ENCODE measurements at regions not wholly inside any gene's neighbourhood (a gene's known extent, or its start where the extent isn't known, plus 50 kb on each side); places are given as distances from the start of the nearest gene placed in this dataset.

- H3K9ac ChIP-seq (ENCODE audit: insufficient read length), result no peak overlapping the region
- no peak overlapping the region for H3K27ac ChIP-seq
- no peaks in the 10 kb centered on the region for H3K9me3 ChIP-seq (ENCODE audit: low read depth, low read length)
- DNase-seq (ENCODE audit: low read depth, low spot score), result no peak
- H3K36me3 ChIP-seq (ENCODE audit: insufficient read depth, low read length), result no peaks in the 10 kb centered on the region
- H3K4me3 ChIP-seq, result no peak overlapping the region
- TF ChIP-seq FOXP2 (optimal IDR thresholded peaks at IDR 0.05; ENCODE audit: control extremely low read depth, extremely low read length, insufficient read depth), result no peak
- TF ChIP-seq EZH2 (IDR thresholded peaks at IDR 0.05), result no peak
- TF ChIP-seq POLR2AphosphoS5 (IDR thresholded peaks at IDR 0.05; ENCODE audit: borderline replicate concordance, low read depth, low read length), result no peak
Observed at GRCh38 chr22:49328630-49329405, 498.9 kb downstream of the BRD1 start.

- Histone ChIP-seq H3K36me3 (ENCODE audit: insufficient read depth, low read length) (no peaks in the 10 kb centered on the region), H3K4me3 (no peak overlapping the region), H3K9me3 (ENCODE audit: low read depth, low read length) (no peaks in the 10 kb centered on the region), H3K9ac (ENCODE audit: insufficient read length) (no peak overlapping the region), H3K27ac (no peak overlapping the region)
- TF ChIP-seq POLR2AphosphoS5 (IDR thresholded peaks at IDR 0.05; ENCODE audit: borderline replicate concordance, low read depth, low read length), result no peak
- TF ChIP-seq FOXP2 (optimal IDR thresholded peaks at IDR 0.05; ENCODE audit: control extremely low read depth, extremely low read length, insufficient read depth), result no peak
- no peak for TF ChIP-seq EZH2 (IDR thresholded peaks at IDR 0.05)
- no peak for DNase-seq (ENCODE audit: low read depth, low spot score)
Observed at GRCh38 chr22:49328118-49328475, 499.6 kb downstream of the BRD1 start.

DNA sequence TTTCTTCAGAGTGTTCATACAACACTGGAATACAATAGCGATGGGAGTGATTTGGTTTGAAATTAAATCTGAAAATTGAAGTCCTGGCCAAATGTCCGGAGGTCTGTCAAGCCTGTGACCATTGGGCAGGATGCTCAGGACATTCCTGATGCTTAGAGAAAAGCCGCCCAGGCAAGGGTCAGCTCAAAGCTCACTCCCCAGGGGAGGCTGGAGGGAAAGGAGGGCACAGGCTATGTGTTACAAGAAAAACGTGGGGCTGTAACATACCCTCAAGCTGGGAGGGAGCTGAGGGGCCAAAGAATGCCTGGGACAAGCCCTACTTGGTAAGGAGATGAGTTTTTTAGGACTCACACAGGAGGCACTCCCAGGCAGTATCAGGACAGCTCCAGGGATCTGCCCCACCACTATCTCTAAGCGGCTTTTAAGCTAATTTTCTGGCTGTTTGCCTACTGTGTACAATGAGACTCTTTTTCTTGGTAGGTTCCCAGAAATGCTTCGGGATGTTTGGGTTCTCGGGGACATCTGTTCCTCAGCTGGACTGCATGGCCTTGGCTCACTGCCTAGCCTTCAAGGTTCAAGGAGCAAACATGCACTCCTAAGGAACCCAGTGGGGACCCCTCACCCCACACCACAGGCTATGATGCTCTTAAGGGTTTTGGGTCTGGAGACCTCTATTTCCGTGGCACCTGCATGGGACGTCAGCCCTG lies 500.1 kb downstream of the BRD1 start:
- Histone ChIP-seq H3K9ac (ENCODE audit: insufficient read length) (no peak overlapping the region), H3K4me3 (no peak overlapping the region), H3K27ac (no peak overlapping the region), H3K9me3 (ENCODE audit: low read depth, low read length) (no peaks in the 10 kb centered on the region), H3K36me3 (ENCODE audit: insufficient read depth, low read length) (no peaks in the 10 kb centered on the region)
- DNase-seq (ENCODE audit: low read depth, low spot score), result no peak
- no peak for TF ChIP-seq POLR2AphosphoS5 (IDR thresholded peaks at IDR 0.05; ENCODE audit: borderline replicate concordance, low read depth, low read length)
- TF ChIP-seq FOXP2 (optimal IDR thresholded peaks at IDR 0.05; ENCODE audit: control extremely low read depth, extremely low read length, insufficient read depth), result no peak

GRCh38 chr22:49326558-49326957 lies 501.1 kb downstream of the BRD1 start:
- H3K9ac ChIP-seq (ENCODE audit: insufficient read length), result no peak overlapping the region
- no peaks in the 10 kb centered on the region for H3K36me3 ChIP-seq (ENCODE audit: insufficient read depth, low read length)
- no peak overlapping the region for H3K4me3 ChIP-seq
- H3K9me3 ChIP-seq (ENCODE audit: low read depth, low read length), result no peaks in the 10 kb centered on the region
- DNase-seq (ENCODE audit: low read depth, low spot score), result no peak
- no peak overlapping the region for H3K27ac ChIP-seq
- TF ChIP-seq FOXP2 (optimal IDR thresholded peaks at IDR 0.05; ENCODE audit: control extremely low read depth, extremely low read length, insufficient read depth) (no peak), POLR2AphosphoS5 (IDR thresholded peaks at IDR 0.05; ENCODE audit: borderline replicate concordance, low read depth, low read length) (no peak), EZH2 (IDR thresholded peaks at IDR 0.05) (no peak)

DNA sequence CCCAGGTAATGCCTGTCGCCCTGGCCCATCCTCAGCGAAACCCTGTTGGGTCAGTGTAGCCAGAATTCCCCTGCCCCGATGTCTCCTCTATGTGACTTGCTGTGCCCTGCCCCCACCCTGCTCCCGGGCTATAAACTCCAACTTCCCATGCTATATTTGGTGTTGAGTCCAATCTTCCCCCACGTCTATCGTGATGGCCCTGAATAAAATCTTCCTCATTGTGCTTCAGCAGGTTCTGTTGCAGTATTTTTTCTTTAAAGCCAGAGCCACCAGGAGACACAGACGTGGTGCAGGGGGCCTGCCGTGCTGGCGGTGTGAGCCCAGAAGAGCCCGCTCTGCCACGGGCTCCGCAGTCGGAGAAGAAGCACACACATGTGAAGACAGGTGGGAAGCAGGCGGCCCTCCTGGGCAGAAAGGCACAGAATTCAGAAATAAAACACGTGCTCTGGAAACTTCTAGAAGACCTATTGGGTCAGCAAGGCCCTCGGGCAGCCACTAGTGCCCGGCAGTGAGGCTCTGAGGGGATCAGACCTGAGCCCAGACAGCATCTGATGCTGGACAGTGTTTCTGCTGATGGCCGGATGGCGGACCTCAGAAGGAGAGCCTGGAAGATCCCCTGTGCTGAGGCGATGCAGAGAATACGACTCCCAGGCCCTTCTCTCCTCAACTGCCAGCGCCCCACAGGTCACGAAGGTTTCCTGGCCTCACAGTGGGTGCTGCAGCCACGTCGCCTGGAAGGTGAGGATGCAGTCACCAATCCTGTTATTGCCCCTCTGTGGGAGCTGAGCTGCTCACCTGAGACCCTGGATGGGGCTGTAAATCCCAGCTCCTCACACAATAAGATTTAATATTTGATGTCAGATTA lies 501.9 kb downstream of the BRD1 start:
- Histone ChIP-seq H3K9ac (ENCODE audit: insufficient read length) (no peak overlapping the region), H3K4me3 (no peak overlapping the region), H3K9me3 (ENCODE audit: low read depth, low read length) (no peaks in the 10 kb centered on the region), H3K36me3 (ENCODE audit: insufficient read depth, low read length) (no peaks in the 10 kb centered on the region), H3K27ac (no peak overlapping the region)
- TF ChIP-seq FOXP2 (optimal IDR thresholded peaks at IDR 0.05; ENCODE audit: control extremely low read depth, extremely low read length, insufficient read depth) (no peak), POLR2AphosphoS5 (IDR thresholded peaks at IDR 0.05; ENCODE audit: borderline replicate concordance, low read depth, low read length) (no peak), EZH2 (IDR thresholded peaks at IDR 0.05) (no peak)
- no peak for DNase-seq (ENCODE audit: low read depth, low spot score)

GRCh38 chr22:49324527-49325491 lies 502.9 kb downstream of the BRD1 start:
- no peaks in the 10 kb centered on the region for H3K9me3 ChIP-seq (ENCODE audit: low read depth, low read length)

GRCh38 chr22:49323751-49324415 lies 503.8 kb downstream of the BRD1 start:
- DNase-seq (ENCODE audit: low read depth, low spot score), result no peak
- no peaks in the 10 kb centered on the region for H3K9me3 ChIP-seq (ENCODE audit: low read depth, low read length)
- H3K27ac ChIP-seq, result no peak overlapping the region
- H3K4me3 ChIP-seq, result no peak overlapping the region
- TF ChIP-seq FOXP2 (optimal IDR thresholded peaks at IDR 0.05; ENCODE audit: control extremely low read depth, extremely low read length, insufficient read depth) (no peak), EZH2 (IDR thresholded peaks at IDR 0.05) (no peak), POLR2AphosphoS5 (IDR thresholded peaks at IDR 0.05; ENCODE audit: borderline replicate concordance, low read depth, low read length) (no peak)
- H3K9ac ChIP-seq (ENCODE audit: insufficient read length), result no peak overlapping the region
- H3K36me3 ChIP-seq (ENCODE audit: insufficient read depth, low read length), result no peaks in the 10 kb centered on the region

More at GRCh38 chr22:49324527-49325491, 502.9 kb downstream of the BRD1 start:
- DNase-seq (ENCODE audit: low read depth, low spot score), result no peak
- TF ChIP-seq POLR2AphosphoS5 (IDR thresholded peaks at IDR 0.05; ENCODE audit: borderline replicate concordance, low read depth, low read length) (no peak), FOXP2 (optimal IDR thresholded peaks at IDR 0.05; ENCODE audit: control extremely low read depth, extremely low read length, insufficient read depth) (no peak), EZH2 (IDR thresholded peaks at IDR 0.05) (no peak)
- Histone ChIP-seq H3K36me3 (ENCODE audit: insufficient read depth, low read length) (no peaks in the 10 kb centered on the region), H3K4me3 (no peak overlapping the region), H3K9ac (ENCODE audit: insufficient read length) (no peak overlapping the region), H3K27ac (no peak overlapping the region)
